Psoas muscle (tissue), 7 donors: ENCODE measurements at regions not wholly inside any gene's neighbourhood (a gene's known extent, or its start where the extent isn't known, plus 50 kb on each side); places are given as distances from the start of the nearest gene placed in this dataset.
"Not testable (repeated sequence)": the region's sequence is repeated elsewhere in the genome, so short reads cannot be mapped to it uniquely, and the experiment has no call there.

Experiments
- ATAC-seq, 4 donors: fragments of 200-7000 bp; cut with Tn5 transposase; one replicate each; pipeline ENCODE4 v1.9.1; 2020; ENCODE audit warnings: moderate library complexity in 3 of 4, mild to moderate bottlenecking in 2 of 4
- DNase-seq, 2 donors: peaks; one replicate each; pipeline ENCODE4 v3.0.0-alpha.2; 2020
- H3K27ac ChIP-seq: fragments of 200-600 bp; one replicate; pipeline ENCODE4 v1.8.0; 2022
- H3K27me3 ChIP-seq, 3 donors: fragments of 200-600 bp in 1 of 3; one replicate each; pipeline versions ENCODE4 v1.6.1 to v1.8.0; 2013 to 2022; ENCODE audit warnings: low read length in 2 of 3, mild to moderate bottlenecking in 2 of 3, moderate library complexity in 1 of 3; ENCODE audit not compliant: insufficient read depth in 3 of 3
- H3K36me3 ChIP-seq, 2 donors: fragments of 200-600 bp in 1 of 2; one replicate each; pipeline versions ENCODE4 v1.6.1 to v1.8.0; 2013 to 2022; ENCODE audit warnings: low read depth in 1 of 2, mild to moderate bottlenecking in 1 of 2, moderate library complexity in 1 of 2; ENCODE audit not compliant: insufficient read depth in 1 of 2
- H3K4me1 ChIP-seq: fragments of 200-600 bp; one replicate; pipeline ENCODE4 v1.8.0; 2022
- H3K4me3 ChIP-seq: fragments of 200-600 bp; one replicate; pipeline ENCODE4 v1.8.0; 2022; ENCODE audit warnings: mild to moderate bottlenecking
- H3K9me3 ChIP-seq: fragments of 200-600 bp; one replicate; pipeline ENCODE4 v1.8.0; 2022
- WGBS, 3 donors: extraction: QIAGEN DNeasy Blood & Tissue Kit; methylation state at CpG; one replicate each; pipeline versions ENCODE4 v1.1.6 to v1.1.7; 2013; 5-methylcytosine and 5-hydroxymethylcytosine counted together
- intact Hi-C, 2 donors: fragments of 100-400 bp; cut with DNase I; formaldehyde crosslinking; loops; one replicate each; pipeline versions ENCODE4 v1.11.0 to v1.14.2; 2022
- TF ChIP-seq, protein P1 (sequence below): fragments of 200-600 bp; IDR thresholded peaks from one replicate; pipeline ENCODE4 v1.8.0; 2022; ENCODE audit warnings: antibody characterized with exemption
- donor health status: healthy with polysubstance abuse.
- donor health status: DM: no; HTN: no; CAD: no; lungs with moderate emphysema.
- donor health status: Bipolar disorder and iron deficiency.
- donor health status: healthy.
- donor health status: DM: yes; HTN: yes; CAD: no.
- donor health status: DM: no; HTN: no; CAD: no.
- donor health status: DM: yes; HTN: yes; CAD: no.

DNA sequence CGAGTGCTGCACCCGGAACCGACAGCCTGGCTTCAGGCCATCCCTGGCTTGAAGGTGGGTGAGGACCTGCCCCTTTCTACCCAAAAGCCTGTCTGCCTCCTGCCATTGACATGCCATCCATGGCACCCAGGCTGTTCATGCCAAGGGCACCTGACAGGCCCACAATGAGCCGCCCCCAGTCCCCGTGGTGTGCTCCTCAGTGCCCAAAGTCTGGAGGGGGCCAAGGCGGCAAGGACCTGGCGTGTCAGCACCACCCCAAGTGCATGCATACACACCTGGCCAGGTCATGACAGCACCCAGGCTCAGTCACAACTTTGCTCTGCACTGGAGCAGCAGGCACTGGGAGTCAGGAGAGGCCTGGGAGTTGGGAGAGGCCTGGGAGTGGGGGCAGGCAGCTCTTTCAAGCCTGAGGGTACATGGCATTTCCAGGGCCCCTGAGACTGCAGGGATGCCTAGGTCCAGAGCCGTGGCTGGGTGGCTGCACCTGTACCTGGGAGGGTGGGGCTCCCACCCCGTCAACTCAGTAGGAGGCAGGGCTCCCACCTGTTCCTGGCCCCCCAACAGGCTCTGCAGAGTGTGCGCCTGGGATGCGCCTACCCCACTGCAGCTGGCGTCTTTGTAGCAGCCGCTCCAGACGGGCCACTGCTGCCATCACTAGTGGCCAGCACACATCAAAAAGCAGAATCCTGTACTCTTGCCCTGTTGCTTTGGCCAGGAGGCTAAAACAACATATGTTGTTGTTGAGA, 71.7 kb downstream of the ZNF467 start:
- H3K27me3 ChIP-seq = no peaks in the 10 kb centered on the region
- intact Hi-C loops = no loop called here
- no peak overlapping the region for H3K4me3 ChIP-seq
- H3K4me1 ChIP-seq = no peaks in the 10 kb centered on the region
- TF ChIP-seq, protein P1, sequence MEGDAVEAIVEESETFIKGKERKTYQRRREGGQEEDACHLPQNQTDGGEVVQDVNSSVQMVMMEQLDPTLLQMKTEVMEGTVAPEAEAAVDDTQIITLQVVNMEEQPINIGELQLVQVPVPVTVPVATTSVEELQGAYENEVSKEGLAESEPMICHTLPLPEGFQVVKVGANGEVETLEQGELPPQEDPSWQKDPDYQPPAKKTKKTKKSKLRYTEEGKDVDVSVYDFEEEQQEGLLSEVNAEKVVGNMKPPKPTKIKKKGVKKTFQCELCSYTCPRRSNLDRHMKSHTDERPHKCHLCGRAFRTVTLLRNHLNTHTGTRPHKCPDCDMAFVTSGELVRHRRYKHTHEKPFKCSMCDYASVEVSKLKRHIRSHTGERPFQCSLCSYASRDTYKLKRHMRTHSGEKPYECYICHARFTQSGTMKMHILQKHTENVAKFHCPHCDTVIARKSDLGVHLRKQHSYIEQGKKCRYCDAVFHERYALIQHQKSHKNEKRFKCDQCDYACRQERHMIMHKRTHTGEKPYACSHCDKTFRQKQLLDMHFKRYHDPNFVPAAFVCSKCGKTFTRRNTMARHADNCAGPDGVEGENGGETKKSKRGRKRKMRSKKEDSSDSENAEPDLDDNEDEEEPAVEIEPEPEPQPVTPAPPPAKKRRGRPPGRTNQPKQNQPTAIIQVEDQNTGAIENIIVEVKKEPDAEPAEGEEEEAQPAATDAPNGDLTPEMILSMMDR = no peak
- DNase-seq (no peak), ATAC-seq (no peak)
- no peak overlapping the region for H3K27ac ChIP-seq
- peaks cover 8% of the 10 kb centered on the region for H3K9me3 ChIP-seq
- 92 to 94% (median 94%) methylated on average over 14 of the region's 14 CpGs for WGBS, 3 donors
- H3K36me3 ChIP-seq = no peaks in the 10 kb centered on the region

GRCh38 chr7:149697767-149698166, 75.6 kb downstream of the ZNF467 start:
- not testable (repeated sequence) for H3K4me3 ChIP-seq
- 81 to 85% (median 84%) methylated on average over 5 of the region's 5 CpGs for WGBS, 3 donors

GRCh38 chr7:149696280-149696679, 77.1 kb downstream of the ZNF467 start:
- DNase-seq = no peak

More at GRCh38 chr7:149697767-149698166, 75.6 kb downstream of the ZNF467 start:
- intact Hi-C loops, ATAC-seq, H3K36me3 ChIP-seq, DNase-seq, H3K9me3 ChIP-seq, H3K27ac ChIP-seq, H3K4me1 ChIP-seq: not testable (repeated sequence)
- peaks cover 0 to 20% (median 0%) of the 10 kb centered on the region in 3 donors for H3K27me3 ChIP-seq

DNA sequence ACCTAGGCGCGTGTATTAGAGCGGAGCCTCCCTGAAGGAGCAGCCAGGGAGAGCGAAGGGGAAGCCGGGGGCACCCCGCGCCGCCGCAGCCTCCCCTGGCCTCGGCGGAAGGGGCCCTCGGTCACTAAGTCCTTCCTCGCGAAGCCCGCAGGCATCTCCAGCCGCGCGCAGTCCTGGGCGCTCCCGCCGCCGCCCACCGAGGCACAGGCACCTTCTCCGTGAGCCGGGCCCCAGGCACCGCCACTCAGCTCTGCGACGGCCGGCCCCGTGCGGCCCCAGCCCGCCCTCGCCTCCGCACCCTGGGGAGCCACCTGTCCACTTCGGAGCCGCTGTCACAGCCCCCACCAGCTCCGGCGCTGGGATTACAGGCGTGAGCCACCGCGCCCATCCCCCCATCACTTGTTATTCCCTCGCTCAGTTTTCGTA, 80.8 kb downstream of the ZNF467 start:
- 14 to 34% (median 23%) methylated on average over 41 to 43 of the region's 43 CpGs for WGBS, 3 donors
- DNase-seq = no peak
- ATAC-seq = no peak
- Histone ChIP-seq H3K27ac (no peak overlapping the region), H3K27me3 (peaks cover 0 to 40% (median 3%) of the 10 kb centered on the region in 3 donors), H3K36me3 (no peaks in the 10 kb centered on the region), H3K9me3 (peaks cover 4% of the 10 kb centered on the region), H3K4me1 (no peaks in the 10 kb centered on the region), H3K4me3 (peak overlapping the region; percentile 43)
- TF ChIP-seq, protein P1 = no peak
- intact Hi-C loops = no loop called here

More at GRCh38 chr7:149696280-149696679, 77.1 kb downstream of the ZNF467 start:
- Histone ChIP-seq H3K4me1 (no peaks in the 10 kb centered on the region), H3K27ac (no peak overlapping the region), H3K36me3 (no peaks in the 10 kb centered on the region), H3K4me3 (no peak overlapping the region), H3K9me3 (peaks cover 8% of the 10 kb centered on the region), H3K27me3 (peaks cover 0 to 33% (median 3%) of the 10 kb centered on the region in 3 donors)
- WGBS, 3 donors = 73 to 79% (median 78%) methylated on average over 3 of the region's 3 CpGs
- ATAC-seq = no peak
- intact Hi-C loops = no loop called here
- TF ChIP-seq, protein P1 = no peak

DNA sequence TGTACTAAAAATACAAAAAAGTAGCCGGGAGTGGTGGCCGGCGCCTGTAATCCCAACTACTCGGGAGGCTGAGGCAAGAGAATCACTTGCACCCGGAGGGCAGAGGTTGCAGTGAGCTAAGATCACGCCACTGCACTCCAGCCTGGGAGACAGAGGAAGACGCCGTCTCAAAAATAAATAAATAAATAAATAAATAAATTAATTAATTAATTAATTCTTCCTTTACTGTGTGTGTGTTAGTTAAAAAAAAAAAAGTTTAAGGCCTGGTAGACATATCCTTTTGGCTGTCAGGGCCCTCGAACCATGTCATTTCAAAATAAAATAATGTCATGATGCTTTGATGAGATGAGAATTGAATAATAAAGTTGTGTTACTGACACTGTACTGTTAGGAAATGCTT, 81.3 kb downstream of the ZNF467 start:
- intact Hi-C loops = no loop called here
- TF ChIP-seq, protein P1 = no peak
- H3K36me3 ChIP-seq = no peaks in the 10 kb centered on the region
- ATAC-seq (no peak), DNase-seq (no peak)
- no peak overlapping the region for H3K4me3 ChIP-seq
- peaks cover 0 to 40% (median 3%) of the 10 kb centered on the region in 3 donors for H3K27me3 ChIP-seq
- no peak overlapping the region for H3K27ac ChIP-seq
- peaks cover under 1% of the 10 kb centered on the region for H3K9me3 ChIP-seq
- 90 to 93% (median 91%) methylated on average over 9 of the region's 9 CpGs for WGBS, 3 donors
- no peaks in the 10 kb centered on the region for H3K4me1 ChIP-seq
